ENCODE measurements at regions not wholly inside any gene's neighbourhood (a gene's known extent, or its start where the extent isn't known, plus 50 kb on each side); places are given as distances from the start of the nearest gene placed in this dataset.

DNA sequence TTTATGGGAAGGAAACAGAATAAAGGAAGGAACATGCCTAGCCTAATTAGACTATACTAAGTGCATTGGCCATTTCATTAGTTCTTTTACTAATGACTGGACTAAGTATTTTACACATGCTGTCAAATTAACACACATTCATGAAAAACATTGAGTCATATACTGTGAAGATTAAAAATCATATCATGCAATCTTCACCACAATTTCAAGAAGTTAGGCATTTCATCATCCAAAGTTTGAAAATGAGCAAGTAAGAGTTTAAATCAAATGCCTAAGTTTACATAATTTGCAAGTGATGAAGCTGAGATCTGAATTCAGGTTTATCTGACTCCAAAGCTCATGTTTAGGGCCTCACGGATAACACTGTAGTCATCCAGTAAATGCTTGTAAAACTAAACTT is 601.0 kb downstream of the PDCD6IP start:
- Histone ChIP-seq H3K4me2 (no peak overlapping the region), H4K20me1 (ENCODE audit: insufficient read depth) (no peaks in the 10 kb centered on the region), H3K36me3 (ENCODE audit: low read depth) (no peaks in the 10 kb centered on the region), H3K27ac (no peak overlapping the region), H3K4me1 (replicated peaks; ENCODE audit: insufficient read depth) (no peaks in the 10 kb centered on the region), H3F3A (ENCODE audit: insufficient read depth, low read depth) (no peaks in the 10 kb centered on the region), H3K9me3 (ENCODE audit: insufficient read depth, low read depth) (no peaks in the 10 kb centered on the region), H3K9me2 (ENCODE audit: insufficient read depth) (no peaks in the 10 kb centered on the region), H3K79me2 (ENCODE audit: low read depth) (no peaks in the 10 kb centered on the region), H3K4me3 (no peak overlapping the region), H2AFZ (no peak overlapping the region), H3K27me3 (ENCODE audit: insufficient read depth, low read depth) (no peaks in the 10 kb centered on the region)
- ChIA-PET CTCF (no interaction called here), POLR2A (ENCODE audit: unreplicated experiment) (no interaction called here)
- no peak for DNase-seq
- intact Hi-C loops (cut with micrococcal nuclease; ENCODE audit: unreplicated experiment), result no loop called here
- no TSS peak for BruUV-seq (replicated peaks)
- TF ChIP-seq EZH2 (IDR thresholded peaks at IDR 0.05; ENCODE audit: low read depth) (no peak), CTCF (conservative IDR thresholded peaks at IDR 0.05) (no peak)

DNA sequence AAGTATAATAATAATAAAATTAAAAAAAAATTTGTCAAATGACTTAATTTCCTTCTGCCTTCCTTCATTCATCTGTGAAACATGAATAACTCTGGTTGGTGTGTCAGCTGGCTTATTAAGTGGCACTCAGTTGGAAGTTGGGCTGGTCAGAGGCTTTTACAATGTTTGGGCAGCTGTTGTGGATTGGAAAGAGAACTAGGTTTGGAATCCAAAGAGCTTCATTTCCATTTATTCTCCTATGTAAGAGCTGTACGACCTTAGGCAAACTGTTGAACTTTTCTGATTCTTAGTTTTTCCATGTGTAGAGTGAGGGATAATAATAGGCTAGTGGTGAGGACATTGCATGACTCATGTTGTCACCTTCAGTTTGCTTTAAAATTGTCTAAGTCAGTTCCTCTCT is 606.7 kb downstream of the PDCD6IP start:
- Histone ChIP-seq H3F3A (ENCODE audit: insufficient read depth, low read depth) (no peaks in the 10 kb centered on the region), H3K4me1 (replicated peaks; ENCODE audit: insufficient read depth) (no peaks in the 10 kb centered on the region), H3K36me3 (ENCODE audit: low read depth) (no peaks in the 10 kb centered on the region), H3K4me3 (no peak overlapping the region), H3K27ac (no peak overlapping the region), H3K79me2 (ENCODE audit: low read depth) (no peaks in the 10 kb centered on the region), H3K9me3 (ENCODE audit: insufficient read depth, low read depth) (no peaks in the 10 kb centered on the region), H2AFZ (no peak overlapping the region), H4K20me1 (ENCODE audit: insufficient read depth) (no peaks in the 10 kb centered on the region), H3K27me3 (ENCODE audit: insufficient read depth, low read depth) (no peaks in the 10 kb centered on the region), H3K9me2 (ENCODE audit: insufficient read depth) (no peaks in the 10 kb centered on the region), H3K4me2 (no peak overlapping the region)
- intact Hi-C loops (cut with micrococcal nuclease; ENCODE audit: unreplicated experiment), result no loop called here
- POLR2A ChIA-PET (ENCODE audit: unreplicated experiment), result no interaction called here
- CTCF ChIA-PET, result no interaction called here
- no peak for TF ChIP-seq CTCF (conservative IDR thresholded peaks at IDR 0.05)
- TF ChIP-seq EZH2 (IDR thresholded peaks at IDR 0.05; ENCODE audit: low read depth), result no peak
- BruUV-seq (replicated peaks), result no TSS peak
- DNase-seq, result no peak

GRCh38 chr3:34407281-34407680 is 608.9 kb downstream of the PDCD6IP start:
- no peak overlapping the region for H2AFZ ChIP-seq
- CTCF ChIA-PET, result no interaction called here

More at GRCh38 chr3:34407281-34407680, 608.9 kb downstream of the PDCD6IP start:
- intact Hi-C loops (cut with micrococcal nuclease; ENCODE audit: unreplicated experiment), result no loop called here
- BruUV-seq (replicated peaks), result no TSS peak
- Histone ChIP-seq H3K4me3 (no peak overlapping the region), H4K20me1 (ENCODE audit: insufficient read depth) (no peaks in the 10 kb centered on the region), H3K9me3 (ENCODE audit: insufficient read depth, low read depth) (no peaks in the 10 kb centered on the region), H3F3A (ENCODE audit: insufficient read depth, low read depth) (no peaks in the 10 kb centered on the region), H3K79me2 (ENCODE audit: low read depth) (no peaks in the 10 kb centered on the region), H3K27ac (no peak overlapping the region), H3K4me2 (no peak overlapping the region), H3K36me3 (ENCODE audit: low read depth) (no peaks in the 10 kb centered on the region), H3K4me1 (replicated peaks; ENCODE audit: insufficient read depth) (no peaks in the 10 kb centered on the region), H3K9me2 (ENCODE audit: insufficient read depth) (no peaks in the 10 kb centered on the region), H3K27me3 (ENCODE audit: insufficient read depth, low read depth) (no peaks in the 10 kb centered on the region)
- POLR2A ChIA-PET (ENCODE audit: unreplicated experiment), result no interaction called here
- TF ChIP-seq EZH2 (IDR thresholded peaks at IDR 0.05; ENCODE audit: low read depth) (no peak), CTCF (conservative IDR thresholded peaks at IDR 0.05) (no peak)
- DNase-seq, result no peak
